SK-N-SH (cell line): ENCODE measurements at regions not wholly inside any gene's neighbourhood (a gene's known extent, or its start where the extent isn't known, plus 50 kb on each side); places are given as distances from the start of the nearest gene placed in this dataset.

Experiments used
- CTCF ChIP-seq: fragments of 200-600 bp; sonication (generic); IDR thresholded peaks from 2 replicates; pipeline ENCODE4 v1.6.1; 2017; ENCODE audit warnings: antibody characterized with exemption, mild to moderate bottlenecking, moderate library complexity
- FOXJ3 ChIP-seq: sonication (generic); formaldehyde crosslinking; IDR thresholded peaks from 2 replicates; pipeline ENCODE4 v1.5.1; 2020; ENCODE audit warnings: mild to moderate bottlenecking, missing genetic modification reagents
- TAF1 ChIP-seq: IDR thresholded peaks from 2 replicates; pipeline ENCODE4 v1.6.1; 2012; ENCODE audit warnings: low read depth, mild to moderate bottlenecking, low read length, moderate library complexity, borderline replicate concordance
- TF ChIP-seq, protein P1 (sequence below): fragments of 150-350 bp; IDR thresholded peaks from 2 replicates; pipeline ENCODE4 v1.6.1; 2017; ENCODE audit warnings: antibody characterized with exemption, low read length, low read depth, borderline replicate concordance

- TF ChIP-seq CTCF (no peak), TAF1 (no peak), FOXJ3 (no peak)
- TF ChIP-seq, protein P1, sequence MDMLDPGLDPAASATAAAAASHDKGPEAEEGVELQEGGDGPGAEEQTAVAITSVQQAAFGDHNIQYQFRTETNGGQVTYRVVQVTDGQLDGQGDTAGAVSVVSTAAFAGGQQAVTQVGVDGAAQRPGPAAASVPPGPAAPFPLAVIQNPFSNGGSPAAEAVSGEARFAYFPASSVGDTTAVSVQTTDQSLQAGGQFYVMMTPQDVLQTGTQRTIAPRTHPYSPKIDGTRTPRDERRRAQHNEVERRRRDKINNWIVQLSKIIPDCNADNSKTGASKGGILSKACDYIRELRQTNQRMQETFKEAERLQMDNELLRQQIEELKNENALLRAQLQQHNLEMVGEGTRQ = no peak
These were observed 152.7 kb downstream of the S1PR1 start for GRCh38 chr1:101389547-101389929.
